ENCODE measurements at regions not wholly inside any gene's neighbourhood (a gene's known extent, or its start where the extent isn't known, plus 50 kb on each side); places are given as distances from the start of the nearest gene placed in this dataset.
"Not testable (repeated sequence)": the region's sequence is repeated elsewhere in the genome, so short reads cannot be mapped to it uniquely, and the experiment has no call there.

- no peak for DNase-seq (ENCODE audit: low spot score)
Observed at GRCh38 chr4:66837279-66837922, 707.9 kb downstream of the CENPC start.

GRCh38 chr4:66829310-66829709 lies 716.0 kb downstream of the CENPC start:
- DNase-seq (ENCODE audit: low spot score) = no peak

- DNase-seq (ENCODE audit: low spot score) = no peak
Observed at GRCh38 chr4:66820681-66821080, 724.6 kb downstream of the CENPC start.

- no peak for DNase-seq (ENCODE audit: low spot score)
Observed at GRCh38 chr4:66814277-66814676, 731.0 kb downstream of the CENPC start.

- DNase-seq (ENCODE audit: low spot score) = no peak
Observed at GRCh38 chr4:66805582-66805981, 739.7 kb downstream of the CENPC start.

- DNase-seq (ENCODE audit: low spot score) = no peak
Observed at GRCh38 chr4:66804979-66805378, 740.3 kb downstream of the CENPC start.

- DNase-seq (ENCODE audit: low spot score) = no peak
Observed at GRCh38 chr4:66797608-66798007, 747.7 kb downstream of the CENPC start.

- no peak for DNase-seq (ENCODE audit: low spot score)
Observed at GRCh38 chr4:66795724-66796123, 749.6 kb downstream of the CENPC start.

- DNase-seq (ENCODE audit: low spot score) = no peak
Observed at GRCh38 chr4:66794390-66795034, 750.8 kb downstream of the CENPC start.

- DNase-seq (ENCODE audit: low spot score) = no peak
Observed at GRCh38 chr4:66791686-66792085, 753.6 kb downstream of the CENPC start.

GRCh38 chr4:66785479-66785878 lies 759.8 kb downstream of the CENPC start:
- no peak for DNase-seq (ENCODE audit: low spot score)

- not testable (repeated sequence) for DNase-seq (ENCODE audit: low spot score)
Observed at GRCh38 chr4:66782751-66783150, 762.6 kb downstream of the CENPC start.

GRCh38 chr4:66777097-66777496 lies 768.2 kb downstream of the CENPC start:
- DNase-seq (ENCODE audit: low spot score) = no peak

- DNase-seq (ENCODE audit: low spot score) = no peak
Observed at GRCh38 chr4:66769441-66769840, 775.9 kb downstream of the CENPC start.

GRCh38 chr4:66767442-66767841 lies 777.9 kb downstream of the CENPC start:
- no peak for DNase-seq (ENCODE audit: low spot score)

- DNase-seq (ENCODE audit: low spot score) = no peak
Observed at GRCh38 chr4:66766557-66766956, 778.7 kb downstream of the CENPC start.

GRCh38 chr4:66750273-66750672 lies 795.0 kb downstream of the CENPC start:
- DNase-seq (ENCODE audit: low spot score) = no peak

- not testable (repeated sequence) for DNase-seq (ENCODE audit: low spot score)
Observed at GRCh38 chr4:66746918-66747317, 798.4 kb downstream of the CENPC start.

- no peak for DNase-seq (ENCODE audit: low spot score)
Observed at GRCh38 chr4:66741081-66741480, 804.2 kb downstream of the CENPC start.

- no peak for DNase-seq (ENCODE audit: low spot score)
Observed at GRCh38 chr4:66736606-66737005, 808.7 kb downstream of the CENPC start.

GRCh38 chr4:66728280-66728679 lies 817.0 kb downstream of the CENPC start:
- no peak for DNase-seq (ENCODE audit: low spot score)

- not testable (repeated sequence) for DNase-seq (ENCODE audit: low spot score)
Observed at GRCh38 chr4:66712301-66712921, 832.9 kb downstream of the CENPC start.

GRCh38 chr4:66704243-66704642 lies 841.1 kb downstream of the CENPC start:
- DNase-seq (ENCODE audit: low spot score) = no peak
